GM21526 (cell line): ENCODE measurements at regions not wholly inside any gene's neighbourhood (a gene's known extent, or its start where the extent isn't known, plus 50 kb on each side); places are given as distances from the start of the nearest gene placed in this dataset.
"Not testable (repeated sequence)": the region's sequence is repeated elsewhere in the genome, so short reads cannot be mapped to it uniquely, and the experiment has no call there.

Experiments
- ATAC-seq: cut with Tn5 transposase; IDR thresholded peaks from one replicate; pipeline ENCODE4 v1.9.1; 2021; ENCODE audit warnings: moderate library complexity; ENCODE audit not compliant: unreplicated experiment, low FRiP score

GRCh38 chr10:61612450-61612849, 50.3 kb upstream of the CABCOCO1 start:
- no peak for ATAC-seq

GRCh38 chr10:61612009-61612408, 50.7 kb upstream of the CABCOCO1 start:
- ATAC-seq, result no peak

- ATAC-seq, result no peak
Measured at GRCh38 chr10:61609701-61610100, 53.0 kb upstream of the CABCOCO1 start.

DNA sequence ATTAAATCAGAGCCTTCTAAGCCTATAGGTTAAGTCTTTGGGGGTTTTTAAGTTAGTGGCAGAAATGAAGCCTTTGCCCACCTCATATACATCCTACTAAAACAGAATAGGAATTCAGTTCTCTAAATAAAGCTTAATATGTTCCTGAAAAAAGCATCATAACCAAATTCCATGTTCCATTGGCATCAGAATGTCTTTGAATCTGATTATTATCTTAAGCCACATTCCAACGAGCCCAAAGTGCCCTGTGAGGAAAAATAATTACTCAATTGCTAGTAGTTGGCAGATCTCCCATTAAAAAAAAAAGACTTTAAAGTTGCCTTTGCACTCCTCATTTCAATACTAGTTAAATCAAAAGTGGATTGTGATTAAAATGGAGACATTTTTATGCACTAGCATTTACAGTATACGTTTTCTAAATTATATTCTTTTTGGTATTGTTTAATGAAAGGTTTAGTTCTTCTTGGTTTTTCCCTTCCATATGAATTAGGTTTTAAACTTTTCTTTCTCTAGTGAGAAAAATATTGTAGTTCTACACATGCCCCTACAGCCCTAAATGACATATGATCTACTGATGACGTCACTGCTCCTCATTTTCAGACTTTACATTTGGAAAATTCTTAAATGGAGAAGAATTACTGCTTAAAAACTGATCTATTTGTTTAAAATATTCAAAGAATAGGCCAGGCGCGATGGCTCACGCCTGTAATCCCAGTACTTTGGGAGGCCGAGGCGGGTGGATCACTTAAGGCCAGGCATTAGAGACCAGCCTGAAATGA, 54.3 kb upstream of the CABCOCO1 start:
- no peak for ATAC-seq

DNA sequence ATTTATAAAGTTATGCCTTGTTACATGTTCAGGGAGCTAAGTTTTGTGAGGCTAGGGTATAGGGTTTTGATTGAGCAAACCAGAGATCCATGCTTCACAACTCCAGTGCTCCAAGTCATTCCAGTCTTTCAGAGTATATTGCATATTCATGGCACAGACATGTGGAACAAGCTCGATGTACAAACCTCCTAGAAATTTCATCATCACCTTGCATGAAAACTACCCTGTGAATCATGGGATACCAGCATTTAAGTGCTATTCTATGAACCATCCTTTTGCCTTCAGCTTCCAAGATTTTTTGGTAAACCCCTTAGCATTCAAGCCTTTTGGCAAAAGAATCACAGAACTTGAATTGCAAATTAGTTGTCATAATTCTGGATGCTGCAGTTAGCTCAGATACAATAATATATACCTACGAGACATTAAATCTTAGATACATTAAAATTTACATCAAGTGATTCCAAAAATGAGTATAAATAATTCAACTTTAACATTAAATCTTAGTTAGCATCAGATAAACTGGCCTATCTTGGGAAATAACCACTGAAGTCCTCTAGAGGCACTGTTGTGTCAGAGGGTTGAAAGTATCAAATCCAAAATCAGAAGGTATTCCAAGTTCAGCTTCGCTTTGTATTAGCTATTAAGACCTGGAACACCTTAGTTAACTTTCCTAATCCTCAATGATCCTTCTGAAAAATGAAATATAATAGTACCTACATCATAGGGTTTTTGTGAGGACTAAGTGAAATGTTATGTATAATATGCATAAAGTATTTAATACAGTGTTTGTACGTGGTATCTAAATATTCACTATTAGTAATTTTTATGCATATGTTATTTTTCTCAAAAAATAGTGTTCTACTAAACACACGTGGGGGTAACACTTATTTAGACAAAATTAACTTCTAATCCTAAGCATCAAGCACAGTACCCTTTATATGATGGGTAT, 55.5 kb upstream of the CABCOCO1 start:
- ATAC-seq, result no peak

DNA sequence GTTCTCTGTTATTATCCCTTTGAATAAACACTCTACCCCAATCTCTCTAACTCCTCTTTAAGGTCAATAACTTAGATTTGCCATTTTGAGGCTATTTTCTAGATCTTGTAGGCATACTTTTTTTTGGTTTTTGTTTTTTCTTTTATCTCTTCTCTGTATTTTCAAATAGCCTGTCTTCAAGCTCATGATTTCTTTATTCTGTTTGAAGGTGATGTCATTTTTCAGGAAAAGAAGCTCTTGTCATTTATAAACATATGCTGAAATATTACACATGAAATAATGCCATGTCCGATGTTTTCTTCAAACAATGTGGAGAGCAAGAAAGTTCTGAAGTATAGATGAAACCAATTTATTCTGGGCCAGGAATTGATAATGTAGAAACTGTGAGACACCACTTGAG, 57.5 kb upstream of the CABCOCO1 start:
- no peak for ATAC-seq

DNA sequence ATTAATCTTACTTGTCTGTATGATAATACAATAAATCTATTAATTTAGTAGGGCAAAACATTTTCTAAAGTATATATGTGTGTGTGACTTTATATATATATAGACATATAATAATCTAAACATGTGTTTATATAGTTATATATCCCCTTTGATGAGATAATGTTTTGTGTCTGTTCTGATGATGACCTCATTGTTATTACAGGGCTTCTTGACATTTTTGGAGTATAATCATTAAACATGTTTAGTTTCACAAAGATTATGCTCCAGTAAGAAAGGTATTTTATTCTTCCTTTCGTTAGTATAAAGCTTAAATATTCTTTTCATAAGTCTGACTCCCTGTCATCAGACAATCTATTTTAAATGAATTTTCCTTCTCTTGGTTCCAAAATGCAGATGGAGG, 62.3 kb upstream of the CABCOCO1 start:
- ATAC-seq, result no peak

GRCh38 chr10:61594430-61594829, 68.3 kb upstream of the CABCOCO1 start:
- no peak for ATAC-seq

DNA sequence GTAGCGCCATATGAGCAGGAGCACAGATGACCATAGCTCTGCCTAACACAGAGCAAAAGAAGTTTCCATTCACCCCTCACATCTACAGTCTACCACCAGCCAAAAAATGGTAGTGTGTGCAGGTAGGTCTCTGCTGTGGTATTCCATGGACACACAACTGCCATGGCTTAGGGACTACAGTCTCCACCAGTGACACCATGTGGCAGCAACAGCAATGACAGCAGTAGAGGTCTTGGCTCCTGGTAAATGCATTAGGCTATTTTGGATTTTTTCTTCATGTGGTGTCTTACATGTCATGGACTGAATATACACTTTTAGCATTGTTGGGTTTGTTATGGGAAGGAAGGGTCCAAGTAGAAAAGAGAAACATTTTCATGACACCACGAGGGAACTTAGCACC, 70.1 kb upstream of the CABCOCO1 start:
- ATAC-seq, result peak; percentile 82

- ATAC-seq, result no peak
Measured at GRCh38 chr10:61589547-61590243, 73.0 kb upstream of the CABCOCO1 start.

DNA sequence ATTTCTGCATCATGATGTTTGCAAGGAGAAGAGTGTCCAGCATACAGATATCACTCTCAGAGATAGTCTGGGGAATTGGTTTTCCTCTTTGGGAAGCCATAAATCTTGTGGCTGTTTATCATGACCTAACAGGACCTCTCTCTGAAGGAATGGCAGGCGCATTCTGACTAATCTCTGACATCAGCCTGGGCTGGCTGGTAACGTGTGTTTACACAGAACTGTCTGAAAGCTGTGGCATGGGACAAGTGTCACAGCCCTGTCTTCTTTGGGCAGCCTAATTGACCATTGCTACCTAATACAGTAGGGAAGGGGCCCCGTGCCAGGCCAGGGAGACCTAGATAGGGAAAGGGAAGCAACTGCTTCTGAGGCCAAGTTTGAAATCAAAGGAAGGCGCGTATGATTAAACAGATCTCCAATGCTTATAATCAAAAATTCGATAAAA, 73.9 kb upstream of the CABCOCO1 start:
- ATAC-seq, result no peak

DNA sequence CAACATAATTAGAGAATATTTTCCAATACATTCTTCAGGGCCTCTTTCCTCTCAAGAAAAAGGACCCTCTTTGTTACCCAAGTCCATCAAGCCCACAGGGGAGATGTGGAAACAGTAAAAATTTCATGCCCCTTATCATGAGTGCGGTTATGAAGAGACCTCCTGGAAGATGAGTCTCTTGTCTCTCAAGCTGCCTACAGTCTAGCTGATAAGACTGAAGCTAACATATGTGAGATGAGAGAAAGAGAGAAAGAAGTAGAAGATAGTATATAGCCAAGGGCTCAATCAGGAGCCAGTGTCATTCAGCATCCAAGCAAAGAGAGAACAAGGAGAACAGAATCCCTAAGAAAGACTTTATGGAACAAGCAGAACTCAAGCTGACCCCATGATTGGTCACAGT, 75.9 kb upstream of the CABCOCO1 start:
- no peak for ATAC-seq

DNA sequence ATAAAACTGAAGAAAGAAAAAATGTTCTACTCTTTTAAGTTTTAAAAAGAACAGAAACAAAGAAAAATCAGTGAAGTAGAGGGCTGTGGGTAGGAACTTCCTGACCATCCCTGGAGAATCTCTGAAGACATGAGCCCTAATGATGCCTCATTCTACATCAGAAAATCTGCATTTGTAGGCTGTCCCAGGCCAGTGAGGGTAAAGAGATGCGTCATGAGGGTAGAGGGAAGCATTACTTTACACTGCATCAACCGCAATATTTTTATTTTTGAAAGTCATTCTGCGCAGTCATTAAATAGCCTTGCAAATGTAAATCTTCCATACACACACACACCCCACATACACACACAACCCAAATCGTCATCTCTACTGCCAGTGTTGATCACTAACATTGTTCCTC, 82.1 kb upstream of the CABCOCO1 start:
- no peak for ATAC-seq

DNA sequence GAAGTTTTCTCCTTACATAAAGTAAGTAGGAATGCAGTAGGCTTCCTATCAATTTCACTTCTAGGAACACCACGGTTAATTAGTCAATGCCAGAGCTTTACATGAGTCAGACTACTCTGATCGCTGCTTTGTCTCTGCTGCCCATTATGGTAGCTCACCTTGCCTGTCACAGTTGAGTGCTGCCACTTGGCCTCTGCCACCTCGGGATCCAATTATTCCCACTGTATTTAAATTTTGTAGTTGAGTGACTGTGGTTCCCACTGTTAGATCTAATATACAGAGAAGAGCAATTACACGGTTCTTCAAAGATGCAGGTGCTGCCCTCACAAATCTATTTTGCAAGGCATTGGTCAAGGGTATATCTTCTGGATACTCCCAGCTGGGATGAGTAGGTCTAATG, 92.5 kb upstream of the CABCOCO1 start:
- ATAC-seq, result not testable (repeated sequence)

- ATAC-seq, result no peak
Measured at GRCh38 chr10:61567729-61568128, 95.0 kb upstream of the CABCOCO1 start.

DNA sequence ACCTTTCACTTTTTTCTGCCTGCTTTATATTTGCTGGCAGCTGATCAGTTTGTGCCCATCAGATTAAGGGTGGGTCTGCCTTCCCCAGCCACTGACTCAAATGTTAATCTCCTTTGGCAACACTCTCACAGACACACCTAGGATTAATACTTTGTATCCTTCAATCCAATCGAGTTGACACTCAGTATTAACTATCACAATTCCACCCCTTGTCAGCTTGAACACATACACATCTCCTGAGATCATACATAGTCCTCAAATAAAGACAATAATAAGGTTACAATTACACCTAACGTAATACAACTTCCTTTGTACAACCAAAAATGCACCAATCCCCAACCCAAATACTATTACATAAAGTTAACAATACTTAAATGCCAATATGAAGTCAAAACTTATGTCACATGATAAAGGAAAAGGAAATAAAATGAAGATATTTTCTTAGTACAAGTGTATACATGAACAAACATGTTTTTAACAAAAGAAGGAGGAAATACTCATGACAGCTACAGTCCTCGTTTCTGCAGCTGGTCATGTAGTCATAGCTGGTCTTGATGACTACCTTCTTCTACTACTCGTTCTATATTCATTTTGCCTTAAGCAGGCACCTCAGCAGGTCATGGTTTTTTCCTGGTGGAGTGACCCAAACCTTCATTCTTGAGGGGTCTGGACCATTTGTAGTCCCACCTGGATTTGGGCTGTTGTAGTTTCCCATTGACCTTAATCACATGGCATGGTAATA, 96.7 kb upstream of the CABCOCO1 start:
- no peak for ATAC-seq

- ATAC-seq, result no peak
Measured at GRCh38 chr10:61564444-61564843, 98.3 kb upstream of the CABCOCO1 start.

DNA sequence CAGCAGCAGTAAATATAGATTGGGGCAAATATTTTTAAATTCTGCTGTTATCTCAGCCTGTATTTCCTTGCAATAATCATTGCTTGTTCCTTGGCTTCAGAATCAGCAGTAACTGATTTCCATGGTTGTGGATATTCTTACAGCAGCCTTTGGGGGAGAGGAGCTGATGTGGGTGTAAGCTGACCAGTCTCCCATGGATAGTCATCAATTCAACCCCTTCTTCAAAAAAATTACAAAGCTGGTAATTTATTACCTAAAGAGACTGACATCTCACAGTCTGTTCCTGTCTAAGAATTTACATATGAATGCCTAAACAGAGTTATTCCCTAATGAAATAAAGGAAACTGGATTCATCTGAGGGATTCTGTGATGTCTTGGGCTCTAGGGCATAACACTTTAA, 103.1 kb upstream of the CABCOCO1 start:
- no peak for ATAC-seq

GRCh38 chr10:61558188-61558587, 104.5 kb upstream of the CABCOCO1 start:
- no peak for ATAC-seq

DNA sequence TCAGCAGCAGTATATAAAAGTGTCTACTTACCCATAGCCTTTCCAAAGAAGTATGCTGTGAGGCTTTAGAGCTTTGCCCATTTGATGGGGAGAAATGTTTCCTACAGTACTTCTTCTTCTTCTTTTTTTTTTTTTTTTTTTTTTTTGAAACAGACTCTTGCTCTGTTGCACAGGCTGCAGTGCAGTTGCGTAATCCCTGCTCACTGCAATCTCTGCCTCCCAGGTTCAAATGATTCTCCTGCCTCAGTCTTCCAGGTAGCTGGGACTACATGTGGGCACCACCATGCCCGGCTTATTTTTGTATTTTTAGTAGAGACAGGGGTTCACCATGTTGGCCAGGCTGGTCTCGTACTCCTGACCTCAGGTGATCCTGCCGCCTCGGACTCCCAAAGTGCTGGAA, 101.7 kb upstream of the TMEM26 start:
- no peak for ATAC-seq
